ENCODE measurements at regions not wholly inside any gene's neighbourhood (a gene's known extent, or its start where the extent isn't known, plus 50 kb on each side); places are given as distances from the start of the nearest gene placed in this dataset.

GRCh38 chr2:216925006-216925405, 65.1 kb upstream of the TNP1 start:
- no peak overlapping the region for H3K27ac ChIP-seq
- no peaks in the 10 kb centered on the region for H3K9me3 ChIP-seq
- H3K36me3 ChIP-seq: no peaks in the 10 kb centered on the region
- TF ChIP-seq POLR2A (IDR thresholded peaks at IDR 0.05) (no peak), CTCF (IDR thresholded peaks at IDR 0.05) (no peak)
- no peak for DNase-seq
- no peaks in the 10 kb centered on the region for H3K4me1 ChIP-seq
- no peaks in the 10 kb centered on the region for H3K27me3 ChIP-seq
- intact Hi-C loops (cut with DNase I; ENCODE audit: low total_unique reads): no loop called here
- no peak overlapping the region for H3K4me3 ChIP-seq

GRCh38 chr2:216923706-216924105, 63.8 kb upstream of the TNP1 start:
- Histone ChIP-seq H3K27ac (no peak overlapping the region), H3K9me3 (no peaks in the 10 kb centered on the region), H3K27me3 (no peaks in the 10 kb centered on the region), H3K36me3 (no peaks in the 10 kb centered on the region), H3K4me3 (no peak overlapping the region), H3K4me1 (no peaks in the 10 kb centered on the region)
- TF ChIP-seq CTCF (IDR thresholded peaks at IDR 0.05) (no peak), POLR2A (IDR thresholded peaks at IDR 0.05) (no peak)
- intact Hi-C loops (cut with DNase I; ENCODE audit: low total_unique reads): no loop called here
- DNase-seq: no peak

GRCh38 chr2:216922175-216922780, 62.4 kb upstream of the TNP1 start:
- Histone ChIP-seq H3K27ac (no peak overlapping the region), H3K27me3 (no peaks in the 10 kb centered on the region), H3K4me3 (no peak overlapping the region), H3K36me3 (no peaks in the 10 kb centered on the region), H3K9me3 (no peaks in the 10 kb centered on the region), H3K4me1 (no peaks in the 10 kb centered on the region)
- TF ChIP-seq CTCF (IDR thresholded peaks at IDR 0.05): no peak
- no peak for TF ChIP-seq POLR2A (IDR thresholded peaks at IDR 0.05)
- no peak for DNase-seq
- intact Hi-C loops (cut with DNase I; ENCODE audit: low total_unique reads): no loop called here

GRCh38 chr2:216920937-216921456, 61.1 kb upstream of the TNP1 start:
- TF ChIP-seq POLR2A (IDR thresholded peaks at IDR 0.05) (no peak), CTCF (IDR thresholded peaks at IDR 0.05) (no peak)
- Histone ChIP-seq H3K27ac (no peak overlapping the region), H3K27me3 (no peaks in the 10 kb centered on the region), H3K4me1 (no peaks in the 10 kb centered on the region), H3K36me3 (no peaks in the 10 kb centered on the region), H3K4me3 (no peak overlapping the region), H3K9me3 (no peaks in the 10 kb centered on the region)
- DNase-seq: no peak
- intact Hi-C loops (cut with DNase I; ENCODE audit: low total_unique reads): no loop called here

- Histone ChIP-seq H3K36me3 (no peaks in the 10 kb centered on the region), H3K27me3 (no peaks in the 10 kb centered on the region), H3K9me3 (no peaks in the 10 kb centered on the region), H3K27ac (no peak overlapping the region), H3K4me1 (no peaks in the 10 kb centered on the region), H3K4me3 (no peak overlapping the region)
- intact Hi-C loops (cut with DNase I; ENCODE audit: low total_unique reads): no loop called here
- no peak for DNase-seq
- TF ChIP-seq CTCF (IDR thresholded peaks at IDR 0.05) (no peak), POLR2A (IDR thresholded peaks at IDR 0.05) (no peak)
These were observed 60.4 kb upstream of the TNP1 start for GRCh38 chr2:216920143-216920876.

All from uterus (tissue), 3 donors.